ENCODE measurements at regions not wholly inside any gene's neighbourhood (a gene's known extent, or its start where the extent isn't known, plus 50 kb on each side); places are given as distances from the start of the nearest gene placed in this dataset.

DNA sequence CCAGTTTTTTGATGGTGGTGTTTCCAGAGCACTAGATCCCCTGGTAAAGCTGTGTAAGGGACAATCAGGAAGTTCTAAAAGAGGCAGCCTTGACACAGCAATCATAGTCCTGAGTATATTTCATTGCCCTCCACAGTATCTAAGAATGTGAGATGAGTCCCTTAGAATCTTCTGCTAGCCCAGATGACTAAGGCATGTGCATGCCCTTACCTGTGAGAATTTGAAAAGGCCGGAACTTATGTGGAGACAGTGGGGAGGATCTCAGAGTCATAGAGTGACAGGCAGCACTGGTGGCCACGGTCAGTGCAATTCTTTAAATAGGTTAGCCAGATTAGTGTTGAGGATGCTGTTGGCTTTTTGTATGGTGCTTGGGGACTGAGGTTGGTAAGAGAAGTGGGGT is 361.4 kb upstream of the VSTM2A start:
- H3K36me3 ChIP-seq (ENCODE audit: control insufficient read depth in 2 of 2, extremely low read depth in 1 of 2, insufficient read depth in 2 of 2, low read length in 2 of 2): no peaks in the 10 kb centered on the region
- H3K79me2 ChIP-seq (ENCODE audit: control insufficient read depth, insufficient read depth, low read length): no peaks in the 10 kb centered on the region
- peaks cover 5% of the 10 kb centered on the region for H3K9me3 ChIP-seq (replicated peaks; ENCODE audit: control insufficient read depth, insufficient read depth, low read length)
- H2AFZ ChIP-seq (ENCODE audit: low read depth, low read length): no peak overlapping the region
- BruUV-seq (replicated peaks): no TSS peak
- FAIRE-seq: no peak
- ChIA-PET CTCF (no interaction called here), POLR2A (no interaction called here)
- H3K27me3 ChIP-seq (ENCODE audit: control insufficient read depth in 2 of 2, insufficient read depth in 2 of 2, low read length in 2 of 2): no peaks in the 10 kb centered on the region
- no peak overlapping the region for H3K4me3 ChIP-seq (replicated peaks in 1 of 3; ENCODE audit: insufficient read depth in 1 of 3, low read depth in 1 of 3, low read length in 3 of 3)
- intact Hi-C loops (cut with micrococcal nuclease) (no loop called here), dilution Hi-C loops (cut with MboI; ENCODE audit: extremely low pct_ligation_motif_present, low sequenced_read_pairs) (no loop called here)
- TF ChIP-seq FOS (IDR thresholded peaks at IDR 0.05; ENCODE audit: borderline replicate concordance, insufficient read depth, low read length) (no peak), CTCF (IDR thresholded peaks at IDR 0.05; ENCODE audit: extremely low read depth in 1 of 2, insufficient read depth in 1 of 2, low read depth in 1 of 2, low read length in 2 of 2) (no peak), POLR2A (IDR thresholded peaks at IDR 0.05; ENCODE audit: low read depth, low read length) (no peak), EZH2 (IDR thresholded peaks at IDR 0.05; ENCODE audit: borderline replicate concordance, low read depth, low read length, severe bottlenecking) (no peak), GATA2 (IDR thresholded peaks at IDR 0.05; ENCODE audit: insufficient read depth, insufficient read length, low read depth, low read length) (no peak), MAX (IDR thresholded peaks at IDR 0.05; ENCODE audit: insufficient read depth, insufficient read length) (no peak), MYC (IDR thresholded peaks at IDR 0.05; ENCODE audit: low read depth, low read length) (no peak), JUN (IDR thresholded peaks at IDR 0.05; ENCODE audit: borderline replicate concordance, insufficient read depth, insufficient read length, low read depth) (no peak), POLR2AphosphoS5 (IDR thresholded peaks at IDR 0.05; ENCODE audit: insufficient read depth, low read depth, low read length) (no peak)
- no peak overlapping the region for H3K4me2 ChIP-seq (ENCODE audit: insufficient read depth, low read length)
- no peak overlapping the region for H3K9ac ChIP-seq (replicated peaks; ENCODE audit: extremely low read depth, insufficient read depth, low read length)
- H3K9me1 ChIP-seq (replicated peaks; ENCODE audit: control insufficient read depth, extremely low read depth, insufficient read depth, low read length): no peaks in the 10 kb centered on the region
- no peaks in the 10 kb centered on the region for H4K20me1 ChIP-seq (replicated peaks; ENCODE audit: control insufficient read depth, extremely low read depth, insufficient read depth, low read length)
- no peaks in the 10 kb centered on the region for H3K4me1 ChIP-seq (ENCODE audit: control insufficient read depth, extremely low read depth, insufficient read depth, low read length)
- DNase-seq (ENCODE audit: low read depth, low spot score): no peak
- no peak overlapping the region for H3K27ac ChIP-seq (ENCODE audit: insufficient read depth, low read depth, low read length)

All from endothelial cell of umbilical vein (primary cell).